ENCODE measurements at regions not wholly inside any gene's neighbourhood (a gene's known extent, or its start where the extent isn't known, plus 50 kb on each side); places are given as distances from the start of the nearest gene placed in this dataset.

DNA sequence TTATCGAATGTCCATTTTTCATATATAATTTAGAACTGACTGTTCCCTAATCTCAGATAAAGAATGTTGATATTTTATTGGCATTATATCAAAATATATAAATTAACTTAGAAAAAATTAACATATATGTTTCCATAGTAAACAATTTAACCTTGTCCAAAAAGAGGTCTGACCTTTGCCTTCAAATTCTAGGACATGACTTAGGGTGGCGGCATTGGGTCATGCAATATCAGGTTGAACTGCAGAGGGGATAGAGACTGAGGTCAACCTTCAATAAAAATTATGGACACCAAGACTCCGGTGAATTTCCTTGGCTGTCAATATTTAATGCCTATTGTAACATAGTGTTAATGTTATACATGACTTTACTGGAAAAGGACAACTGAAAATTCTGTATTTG, 199.8 kb downstream of the RPL10L start (continued):
- TF ChIP-seq RREB1 (CRISPR knock-in tag; IDR thresholded peaks at IDR 0.05) (no peak), RNF219 (CRISPR knock-in tag; IDR thresholded peaks at IDR 0.05) (no peak)

GRCh38 chr14:46444666-46445065, 206.9 kb downstream of the RPL10L start:
- no peak for FAIRE-seq
- Histone ChIP-seq H3K9me3 (replicated peaks; ENCODE audit: control insufficient read depth, insufficient read depth, low read depth, low read length) (no peaks in the 10 kb centered on the region), H3K27ac (ENCODE audit: extremely low read depth, low read depth, low read length) (no peak overlapping the region), H3K4me3 (no peak overlapping the region), H3K36me3 (ENCODE audit: control insufficient read depth, insufficient read depth, low read length) (no peaks in the 10 kb centered on the region), H3K9ac (ENCODE audit: insufficient read depth in 1 of 2, low read depth in 2 of 2, low read length in 2 of 2) (no peak overlapping the region), H3K9me1 (ENCODE audit: control insufficient read depth, insufficient read depth, low read length) (no peaks in the 10 kb centered on the region), H2AFZ (ENCODE audit: low read depth, low read length) (no peak overlapping the region), H3K4me1 (replicated peaks in 1 of 2; ENCODE audit: control insufficient read depth in 2 of 2, insufficient read depth in 2 of 2, low read length in 2 of 2) (no peaks in the 10 kb centered on the region), H3K79me2 (ENCODE audit: control insufficient read depth, insufficient read depth, low read length) (no peaks in the 10 kb centered on the region), H3K27me3 (ENCODE audit: control insufficient read depth in 2 of 2, insufficient read depth in 2 of 2, low read length in 2 of 2) (no peaks in the 10 kb centered on the region), H3K4me2 (ENCODE audit: insufficient read depth, low read length) (no peak overlapping the region), H4K20me1 (replicated peaks; ENCODE audit: control insufficient read depth, insufficient read depth, low read length) (no peaks in the 10 kb centered on the region)
- intact Hi-C loops (cut with micrococcal nuclease) (no loop called here), in situ Hi-C loops (cut with MboI) (no loop called here)
- no peak for ATAC-seq
- no peak for DNase-seq (ENCODE audit: extremely low read depth in 1 of 4, low spot score in 3 of 4)
- POLR2A ChIA-PET: no interaction called here
- no TSS peak for BruUV-seq (replicated peaks)
- 0% methylated on average over 5 of the region's 5 CpGs for WGBS (ENCODE audit: insufficient coverage, low coverage, missing lambda C conversion rate)
- CTCF ChIA-PET (ENCODE audit: low intra/inter-chr PET ratio): no interaction called here
- TF ChIP-seq, protein P1, sequence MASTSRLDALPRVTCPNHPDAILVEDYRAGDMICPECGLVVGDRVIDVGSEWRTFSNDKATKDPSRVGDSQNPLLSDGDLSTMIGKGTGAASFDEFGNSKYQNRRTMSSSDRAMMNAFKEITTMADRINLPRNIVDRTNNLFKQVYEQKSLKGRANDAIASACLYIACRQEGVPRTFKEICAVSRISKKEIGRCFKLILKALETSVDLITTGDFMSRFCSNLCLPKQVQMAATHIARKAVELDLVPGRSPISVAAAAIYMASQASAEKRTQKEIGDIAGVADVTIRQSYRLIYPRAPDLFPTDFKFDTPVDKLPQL (IDR thresholded peaks at IDR 0.05; ENCODE audit: extremely low read depth, insufficient read length): no peak
- TF ChIP-seq, protein P2, sequence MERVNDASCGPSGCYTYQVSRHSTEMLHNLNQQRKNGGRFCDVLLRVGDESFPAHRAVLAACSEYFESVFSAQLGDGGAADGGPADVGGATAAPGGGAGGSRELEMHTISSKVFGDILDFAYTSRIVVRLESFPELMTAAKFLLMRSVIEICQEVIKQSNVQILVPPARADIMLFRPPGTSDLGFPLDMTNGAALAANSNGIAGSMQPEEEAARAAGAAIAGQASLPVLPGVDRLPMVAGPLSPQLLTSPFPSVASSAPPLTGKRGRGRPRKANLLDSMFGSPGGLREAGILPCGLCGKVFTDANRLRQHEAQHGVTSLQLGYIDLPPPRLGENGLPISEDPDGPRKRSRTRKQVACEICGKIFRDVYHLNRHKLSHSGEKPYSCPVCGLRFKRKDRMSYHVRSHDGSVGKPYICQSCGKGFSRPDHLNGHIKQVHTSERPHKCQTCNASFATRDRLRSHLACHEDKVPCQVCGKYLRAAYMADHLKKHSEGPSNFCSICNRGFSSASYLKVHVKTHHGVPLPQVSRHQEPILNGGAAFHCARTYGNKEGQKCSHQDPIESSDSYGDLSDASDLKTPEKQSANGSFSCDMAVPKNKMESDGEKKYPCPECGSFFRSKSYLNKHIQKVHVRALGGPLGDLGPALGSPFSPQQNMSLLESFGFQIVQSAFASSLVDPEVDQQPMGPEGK (CRISPR knock-in tag; IDR thresholded peaks at IDR 0.05; ENCODE audit: borderline replicate concordance): no peak
- TF ChIP-seq ATF6 (CRISPR knock-in tag; IDR thresholded peaks at IDR 0.05) (no peak), ZNF253 (CRISPR knock-in tag; conservative IDR thresholded peaks at IDR 0.05) (no peak), NELFE (IDR thresholded peaks at IDR 0.05; ENCODE audit: insufficient read depth, insufficient read length) (no peak)

Measured in K562 (cell line).